K562 (cell line): ENCODE measurements at regions not wholly inside any gene's neighbourhood (a gene's known extent, or its start where the extent isn't known, plus 50 kb on each side); places are given as distances from the start of the nearest gene placed in this dataset.

ENCODE experiments used
- ATAC-seq: fragments of 200-7000 bp; cut with Tn5 transposase; 3 replicates; pipeline ENCODE4 v1.9.1; 2020; ENCODE audit warnings: moderate library complexity
- BruUV-seq: library from RNA; stranded (reverse); fragments of 400-500 nt; replicated peaks from 2 replicates; lab custom pipeline; 2021; lab: Mats Ljungman, UMichigan
- CTCF ChIA-PET: fragments of 300-600 bp; formaldehyde crosslinking; extraction: SDS; loops from one replicate; lab custom pipeline; 2021; ENCODE audit warnings: low intra/inter-chr PET ratio; lab: Yijun Ruan, JAX
- POLR2A ChIA-PET: fragments of 300-600, 350-650 bp; sonication (Branson Sonifier 250); formaldehyde crosslinking; extraction: SDS; loops from one replicate; lab custom pipeline; 2021; ENCODE audit warnings: antibody characterized with exemption, inconsistent platforms; lab: Yijun Ruan, JAX
- DNase-seq, 4 experiments: peaks; one replicate each; pipeline versions ENCODE4 v3.0.0 to v3.0.0-alpha.2; 2011 to 2018; ENCODE audit warnings: low spot score in 3 of 4, mixed read lengths in 3 of 4; ENCODE audit errors: extremely low read depth in 1 of 4
- FAIRE-seq: peaks from 2 replicates; lab custom pipeline; 2011; peaks lifted over from hg19 to GRCh38; lab: Jason Lieb, UNC
- H2AFZ ChIP-seq: 2 replicates; pipeline ENCODE4 v1.6.0; 2011; ENCODE audit warnings: low read depth, low read length, control low read depth, inconsistent platforms
- H3K27ac ChIP-seq: fragments of 200-600 bp; 3 replicates; pipeline ENCODE4 v1.8.0; 2011; ENCODE audit warnings: low read depth, mild to moderate bottlenecking, control low read depth, inconsistent platforms, low read length, moderate library complexity, mixed read lengths; ENCODE audit errors: extremely low read depth
- H3K27me3 ChIP-seq, 2 experiments: fragments of 300-600 bp in 1 of 2; 2 replicates in 1 of 2; 3 replicates in 1 of 2; pipeline versions ENCODE4 v1.6.0 to v1.8.0; 2011; ENCODE audit warnings: inconsistent platforms in 2 of 2, low read length in 2 of 2, mild to moderate bottlenecking in 1 of 2, mixed read lengths in 1 of 2, moderate library complexity in 1 of 2; ENCODE audit not compliant: control insufficient read depth in 2 of 2, insufficient read depth in 2 of 2
- H3K36me3 ChIP-seq: fragments of 300-600 bp; 3 replicates; pipeline ENCODE4 v1.8.0; 2011; ENCODE audit warnings: mild to moderate bottlenecking, low read length, inconsistent platforms; ENCODE audit not compliant: control insufficient read depth, insufficient read depth
- H3K4me1 ChIP-seq, 2 experiments: fragments of 200-600 bp in 1 of 2; replicated peaks in 1 of 2; 2 replicates in 1 of 2; 3 replicates in 1 of 2; pipeline versions ENCODE4 v1.5.1 to v1.8.0; 2011; ENCODE audit warnings: inconsistent platforms in 2 of 2, low read length in 2 of 2, mild to moderate bottlenecking in 1 of 2, mixed read lengths in 1 of 2, moderate library complexity in 1 of 2; ENCODE audit not compliant: control insufficient read depth in 2 of 2, insufficient read depth in 2 of 2
- H3K4me2 ChIP-seq: 2 replicates; pipeline ENCODE4 v1.6.1; 2011; ENCODE audit warnings: low read length, control low read depth, inconsistent platforms, mixed read lengths; ENCODE audit not compliant: insufficient read depth
- H3K4me3 ChIP-seq: fragments of 200-600 bp; sonication (generic), shearing (Covaris generic); 2 replicates; pipeline ENCODE4 v1.5.1; 2016; ENCODE audit warnings: control low read depth, inconsistent platforms
- H3K79me2 ChIP-seq: fragments of 200-600 bp; 3 replicates; pipeline ENCODE4 v1.8.0; 2011; ENCODE audit warnings: low read length, inconsistent platforms; ENCODE audit not compliant: control insufficient read depth, insufficient read depth
- H3K9ac ChIP-seq, 2 experiments: 2 replicates each; pipeline versions ENCODE4 v1.6.0 to v1.6.1; 2011; ENCODE audit warnings: low read depth in 2 of 2, low read length in 2 of 2, control low read depth in 1 of 2, inconsistent platforms in 1 of 2, mild to moderate bottlenecking in 1 of 2, mixed read lengths in 1 of 2; ENCODE audit not compliant: insufficient read depth in 1 of 2
- H3K9me1 ChIP-seq: one replicate; pipeline ENCODE4 v1.6.0; 2011; ENCODE audit warnings: inconsistent platforms, mild to moderate bottlenecking, low read length, moderate library complexity; ENCODE audit not compliant: control insufficient read depth, insufficient read depth
- H3K9me3 ChIP-seq: replicated peaks from 2 replicates; pipeline ENCODE4 v1.5.1; 2011; ENCODE audit warnings: low read depth, low read length, inconsistent platforms; ENCODE audit not compliant: control insufficient read depth, insufficient read depth
- H4K20me1 ChIP-seq: replicated peaks from 2 replicates; pipeline ENCODE4 v1.6.1; 2011; ENCODE audit warnings: low read length, inconsistent platforms, mixed read lengths; ENCODE audit not compliant: control insufficient read depth, insufficient read depth
- ETV1 ChIP-seq: fragments of 450-650 bp; conservative IDR thresholded peaks from 2 replicates; pipeline ENCODE4 v1.6.1; 2016; ENCODE audit warnings: missing genetic modification characterization, control low read depth, low read depth, missing compliant biosample characterization
- HDAC2 ChIP-seq: fragments of 450-650 bp; IDR thresholded peaks from 2 replicates; pipeline ENCODE4 v1.6.1; 2016; ENCODE audit warnings: mild to moderate bottlenecking
- MAFF ChIP-seq: IDR thresholded peaks from 2 replicates; pipeline ENCODE4 v1.6.1; 2012; ENCODE audit warnings: low read length, improper control_type of control experiment
- NCOR1 ChIP-seq: fragments of 450-650 bp; IDR thresholded peaks from 2 replicates; pipeline ENCODE4 v1.6.1; 2016; ENCODE audit warnings: mild to moderate bottlenecking, moderate library complexity
- NR2F6 ChIP-seq: fragments of 450-650 bp; formaldehyde crosslinking; IDR thresholded peaks from 2 replicates; pipeline ENCODE4 v1.4.0; 2020; ENCODE audit warnings: mild to moderate bottlenecking
- RAD21 ChIP-seq, 2 experiments: fragments of 250-450 bp in 1 of 2; fragments of 450-650 bp in 1 of 2; sonication (Bioruptor Pico) in 1 of 2; formaldehyde crosslinking in 1 of 2; IDR thresholded peaks in 1 of 2; conservative IDR thresholded peaks in 1 of 2; 2 replicates each; pipeline versions ENCODE4 v1.4.0 to v1.8.0; 2020 to 2022; ENCODE audit warnings: mild to moderate bottlenecking in 2 of 2, moderate library complexity in 1 of 2
- SIN3A ChIP-seq, 2 experiments: fragments of 150-350 bp in 1 of 2; IDR thresholded peaks; 2 replicates each; pipeline ENCODE4 v1.6.1; 2011 to 2016; ENCODE audit warnings: borderline replicate concordance in 2 of 2, low read depth in 2 of 2, low read length in 2 of 2, mild to moderate bottlenecking in 2 of 2, moderate library complexity in 2 of 2; ENCODE audit not compliant: control insufficient read depth in 1 of 2
- SREBF2 ChIP-seq: sonication (generic); formaldehyde crosslinking; IDR thresholded peaks from 2 replicates; pipeline ENCODE4 v1.4.0; 2020; ENCODE audit warnings: mild to moderate bottlenecking, missing genetic modification reagents
- TEAD4 ChIP-seq, 2 experiments: sonication (generic) in 1 of 2; formaldehyde crosslinking in 1 of 2; IDR thresholded peaks; 2 replicates each; pipeline versions ENCODE4 v1.6.1 to v1.8.0; 2012 to 2022; ENCODE audit warnings: borderline replicate concordance in 1 of 2, inconsistent platforms in 1 of 2, low read length in 1 of 2, mild to moderate bottlenecking in 1 of 2, missing genetic modification reagents in 1 of 2
- ZNF347 ChIP-seq: fragments of 450-650 bp; formaldehyde crosslinking; IDR thresholded peaks from 2 replicates; pipeline ENCODE4 v1.4.0; 2020; ENCODE audit warnings: low read depth, mild to moderate bottlenecking, moderate library complexity
- ZNF79 ChIP-seq: fragments of 250-450 bp; sonication (Bioruptor Pico); IDR thresholded peaks from 2 replicates; pipeline ENCODE4 v1.4.0; 2020; ENCODE audit warnings: low read depth, mild to moderate bottlenecking, moderate library complexity
- WGBS: fragments of 100-300 bp; shearing (Covaris generic); methylation state at CpG from one replicate; pipeline ENCODE4 v1.1.6; 2016; ENCODE audit warnings: low coverage, mixed read lengths; ENCODE audit not compliant: insufficient coverage; ENCODE audit errors: missing lambda C conversion rate; 5-methylcytosine and 5-hydroxymethylcytosine counted together
- in situ Hi-C: fragments of 300-500 bp; cut with MboI; formaldehyde crosslinking; loops from 4 replicates; pipeline ENCODE4 v1.15.0; 2018; ENCODE audit warnings: inconsistent platforms, mixed read lengths
- intact Hi-C: fragments of 100-400 bp; cut with micrococcal nuclease; formaldehyde crosslinking; loops from 2 replicates; pipeline ENCODE4 v1.14.2; 2022
- TF ChIP-seq, protein P1 (sequence below): fragments of 450-650 bp; formaldehyde crosslinking; IDR thresholded peaks from 2 replicates; pipeline ENCODE4 v1.4.0; 2022; ENCODE audit warnings: mild to moderate bottlenecking, moderate library complexity

DNA sequence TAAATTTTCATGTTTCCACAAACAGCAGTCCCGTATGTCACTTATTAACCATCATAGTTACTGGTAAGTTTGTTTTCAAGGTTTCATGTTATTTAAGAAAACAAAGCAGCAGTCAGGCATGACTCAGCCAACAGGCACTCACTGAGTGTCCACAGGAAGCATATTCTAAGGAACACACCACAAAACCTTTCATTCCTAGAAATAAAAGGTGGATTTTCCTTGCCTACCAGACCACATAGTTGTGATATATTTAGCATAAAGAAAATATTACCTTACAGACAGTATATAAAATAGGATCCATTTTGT lies 143.3 kb upstream of the AVPR1A start:
- Histone ChIP-seq H3K27ac (no peak overlapping the region), H3K4me3 (no peak overlapping the region), H3K79me2 (no peaks in the 10 kb centered on the region), H4K20me1 (no peaks in the 10 kb centered on the region), H3K9ac (no peak overlapping the region), H3K4me1 (no peaks in the 10 kb centered on the region), H3K9me1 (no peaks in the 10 kb centered on the region), H3K9me3 (no peaks in the 10 kb centered on the region; the same call in 1 of the 2 replicates), H3K36me3 (no peaks in the 10 kb centered on the region), H3K27me3 (no peaks in the 10 kb centered on the region), H3K4me2 (no peak overlapping the region), H2AFZ (no peak overlapping the region)
- DNase-seq (no peak), FAIRE-seq (no peak), ATAC-seq (no peak)
- CTCF ChIA-PET = no interaction called here
- WGBS = 0% methylated on average over 1 of the region's 1 CpG
- intact Hi-C loops (no loop called here), in situ Hi-C loops (no loop called here)
- POLR2A ChIA-PET = interaction anchor here (0.9 kb wide), 1 partner anchor 11 kb away, joined by 3 read pairs; no protein-coding TSS in a partner anchor
- TF ChIP-seq RAD21 (CRISPR knock-in tag; conservative IDR thresholded peaks at IDR 0.05 in 1 of 2, IDR thresholded peaks at IDR 0.05 in 1 of 2) (no peak), NCOR1 (no peak), SIN3A (IDR thresholded peaks at IDR 0.05; ENCODE audit: borderline replicate concordance in 2 of 2, control insufficient read depth in 1 of 2, low read depth in 2 of 2, low read length in 2 of 2) (no peak), SREBF2 (no peak), ZNF79 (CRISPR knock-in tag) (no peak), TEAD4 (IDR thresholded peaks at IDR 0.05; ENCODE audit: low read length) (no peak), TEAD4 (CRISPR knock-in tag; IDR thresholded peaks at IDR 0.05; ENCODE audit: borderline replicate concordance) (no peak), ETV1 (tag) (no peak), NR2F6 (CRISPR knock-in tag) (no peak), HDAC2 (no peak), ZNF347 (CRISPR knock-in tag) (no peak), MAFF (no peak)
- TF ChIP-seq, protein P1, sequence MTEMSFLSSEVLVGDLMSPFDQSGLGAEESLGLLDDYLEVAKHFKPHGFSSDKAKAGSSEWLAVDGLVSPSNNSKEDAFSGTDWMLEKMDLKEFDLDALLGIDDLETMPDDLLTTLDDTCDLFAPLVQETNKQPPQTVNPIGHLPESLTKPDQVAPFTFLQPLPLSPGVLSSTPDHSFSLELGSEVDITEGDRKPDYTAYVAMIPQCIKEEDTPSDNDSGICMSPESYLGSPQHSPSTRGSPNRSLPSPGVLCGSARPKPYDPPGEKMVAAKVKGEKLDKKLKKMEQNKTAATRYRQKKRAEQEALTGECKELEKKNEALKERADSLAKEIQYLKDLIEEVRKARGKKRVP (CRISPR knock-in tag) = no peak
- BruUV-seq = no TSS peak
